ENCODE measurements at regions not wholly inside any gene's neighbourhood (a gene's known extent, or its start where the extent isn't known, plus 50 kb on each side); places are given as distances from the start of the nearest gene placed in this dataset.
A peak's percentile ranks its signal among the peaks of the same experiment; 100 is the strongest.

GRCh38 chr6:150767161-150767560 is 98.3 kb upstream of the MTHFD1L start:
- no peaks in the 10 kb centered on the region for H3K27me3 ChIP-seq
- H3K4me3 ChIP-seq: peak overlapping the region in 1 of 2 donors; percentile 10
- no peak for TF ChIP-seq CTCF (IDR thresholded peaks at IDR 0.05)
- H3K27ac ChIP-seq: peak overlapping the region; percentile 5 to 22
- peaks cover 0 to 24% of the 10 kb centered on the region in 2 donors for H3K4me1 ChIP-seq
- H3K36me3 ChIP-seq: no peaks in the 10 kb centered on the region
- DNase-seq (ENCODE audit: low spot score): no peak
- H3K9me3 ChIP-seq: no peaks in the 10 kb centered on the region

GRCh38 chr6:150767571-150768018 is 97.9 kb upstream of the MTHFD1L start:
- Histone ChIP-seq H3K27ac (peak overlapping the region; percentile 5 to 22), H3K4me3 (peak overlapping the region in 1 of 2 donors; percentile 10), H3K4me1 (peaks cover 0 to 24% of the 10 kb centered on the region in 2 donors), H3K27me3 (no peaks in the 10 kb centered on the region), H3K36me3 (no peaks in the 10 kb centered on the region), H3K9me3 (no peaks in the 10 kb centered on the region)
- DNase-seq (ENCODE audit: low spot score): no peak
- no peak for TF ChIP-seq CTCF (IDR thresholded peaks at IDR 0.05)

- Histone ChIP-seq H3K9me3 (peaks cover 0 to 10% of the 10 kb centered on the region in 2 donors), H3K36me3 (no peaks in the 10 kb centered on the region), H3K4me3 (no peak overlapping the region), H3K4me1 (peaks cover 0 to 22% of the 10 kb centered on the region in 2 donors), H3K27me3 (no peaks in the 10 kb centered on the region), H3K27ac (no peak overlapping the region)
- TF ChIP-seq CTCF (IDR thresholded peaks at IDR 0.05): no peak
- no peak for DNase-seq (ENCODE audit: low spot score)
Measured at GRCh38 chr6:150770637-150771036, 94.9 kb upstream of the MTHFD1L start.

- Histone ChIP-seq H3K9me3 (peaks cover 0 to 10% of the 10 kb centered on the region in 2 donors), H3K27ac (no peak overlapping the region), H3K27me3 (no peaks in the 10 kb centered on the region), H3K4me1 (peaks cover 0 to 4% of the 10 kb centered on the region in 2 donors), H3K36me3 (no peaks in the 10 kb centered on the region), H3K4me3 (no peak overlapping the region)
- TF ChIP-seq CTCF (IDR thresholded peaks at IDR 0.05): no peak
- DNase-seq (ENCODE audit: low spot score): no peak
Measured at GRCh38 chr6:150773969-150774368, 91.5 kb upstream of the MTHFD1L start.

- Histone ChIP-seq H3K4me1 (peaks cover 0 to 4% of the 10 kb centered on the region in 2 donors), H3K27me3 (no peaks in the 10 kb centered on the region), H3K27ac (no peak overlapping the region), H3K36me3 (no peaks in the 10 kb centered on the region), H3K4me3 (no peak overlapping the region), H3K9me3 (peaks cover 0 to 10% of the 10 kb centered on the region in 2 donors)
- TF ChIP-seq CTCF (IDR thresholded peaks at IDR 0.05): no peak
- no peak for DNase-seq (ENCODE audit: low spot score)
Measured at GRCh38 chr6:150775415-150776203, 89.9 kb upstream of the MTHFD1L start.

Data from right atrium auricular region (tissue), 2 donors.